ENCODE measurements at regions not wholly inside any gene's neighbourhood (a gene's known extent, or its start where the extent isn't known, plus 50 kb on each side); places are given as distances from the start of the nearest gene placed in this dataset.

DNA sequence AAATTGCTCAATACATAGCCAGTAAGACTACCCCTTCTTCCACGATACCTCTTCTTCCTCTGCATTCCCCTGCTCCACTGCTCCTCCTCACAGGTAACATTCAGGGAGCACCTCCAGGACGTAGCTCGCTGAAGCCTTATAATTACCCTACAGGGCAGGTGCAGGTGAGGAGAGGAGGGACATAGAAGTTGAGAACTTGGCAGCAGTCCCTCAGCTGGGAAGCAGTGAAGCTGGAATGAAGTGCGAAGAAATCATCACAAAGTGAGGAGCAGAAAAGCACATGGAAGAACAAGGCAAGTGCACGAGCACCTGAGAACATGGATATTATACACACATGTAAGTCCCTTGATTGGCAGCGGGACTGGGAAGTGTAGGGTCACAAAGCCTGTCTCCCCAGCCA is 118.2 kb downstream of the HSD17B3 start:
- FAIRE-seq (no peak), DNase-seq (ENCODE audit: low spot score) (no peak)

DNA sequence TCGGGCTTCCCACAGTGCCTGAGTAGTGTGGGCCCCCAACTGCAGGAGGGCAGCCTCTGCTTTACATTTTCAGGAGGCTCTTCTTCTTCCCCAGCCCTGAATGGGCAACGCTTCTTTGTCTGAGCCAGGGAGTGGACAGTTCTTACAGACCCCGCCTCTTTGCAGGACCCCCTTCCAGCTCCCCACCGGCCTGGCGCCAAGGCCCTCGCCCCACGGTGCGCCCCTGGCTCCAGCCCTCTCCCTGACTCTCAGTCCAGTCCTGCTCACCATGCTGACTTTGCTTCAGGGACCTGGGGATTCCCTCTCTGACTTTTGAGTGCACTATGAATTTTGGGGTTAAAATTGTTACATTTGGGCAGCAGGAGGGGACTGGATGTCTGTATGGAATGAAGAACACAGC is 123.8 kb downstream of the HSD17B3 start:
- no peak for DNase-seq (ENCODE audit: low spot score)
- FAIRE-seq: no peak

DNA sequence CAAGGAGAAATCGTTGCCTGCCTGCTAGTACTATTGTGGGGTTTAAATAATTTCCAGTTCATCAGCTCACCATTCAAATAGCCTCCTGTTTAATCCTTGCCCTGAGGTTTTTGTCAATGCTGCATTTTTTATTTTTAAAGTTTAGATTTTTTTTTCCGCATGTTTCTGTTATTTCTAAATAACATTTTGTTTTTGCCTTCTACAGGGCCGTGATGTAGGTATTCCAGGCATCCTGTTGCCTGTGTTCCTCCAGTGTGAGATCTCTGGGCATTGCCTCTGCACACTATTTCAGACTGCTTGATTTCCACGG is 124.3 kb downstream of the HSD17B3 start:
- FAIRE-seq: no peak
- no peak for DNase-seq (ENCODE audit: low spot score)

DNA sequence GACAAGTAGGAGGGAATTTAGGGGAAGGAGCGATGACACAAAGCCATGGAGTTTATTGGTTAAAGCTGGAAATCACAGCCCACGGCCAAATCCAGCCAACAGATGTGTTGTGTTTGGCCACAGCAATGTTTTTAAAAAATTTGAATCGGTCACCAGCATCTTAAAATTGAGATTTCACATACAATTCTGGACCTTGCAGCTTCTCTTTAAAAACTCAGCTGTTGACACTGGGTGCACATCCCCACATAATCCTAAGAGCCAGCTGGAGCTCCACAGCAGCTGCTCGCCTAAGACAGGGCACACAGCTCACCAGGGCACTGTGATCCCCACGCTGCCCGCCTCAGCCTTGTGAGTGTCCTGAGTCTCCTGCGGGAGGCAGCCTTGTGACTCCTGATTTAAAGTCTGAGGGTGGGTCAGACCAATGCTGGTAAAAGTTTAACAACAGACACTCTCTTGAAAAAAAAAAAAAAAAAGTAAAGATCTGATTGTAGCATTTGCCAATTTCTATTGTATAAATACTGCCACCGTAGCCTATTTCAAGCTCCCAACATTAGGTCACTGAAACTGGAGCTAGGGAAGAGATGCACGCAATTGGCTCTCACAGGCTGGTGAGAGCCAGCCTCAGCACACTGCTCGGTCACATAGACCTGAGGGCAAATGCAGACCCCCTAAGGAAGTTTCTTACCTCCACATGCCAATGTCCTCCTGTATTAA is 124.8 kb downstream of the HSD17B3 start:
- no peak for DNase-seq (ENCODE audit: low spot score)
- FAIRE-seq: no peak

DNA sequence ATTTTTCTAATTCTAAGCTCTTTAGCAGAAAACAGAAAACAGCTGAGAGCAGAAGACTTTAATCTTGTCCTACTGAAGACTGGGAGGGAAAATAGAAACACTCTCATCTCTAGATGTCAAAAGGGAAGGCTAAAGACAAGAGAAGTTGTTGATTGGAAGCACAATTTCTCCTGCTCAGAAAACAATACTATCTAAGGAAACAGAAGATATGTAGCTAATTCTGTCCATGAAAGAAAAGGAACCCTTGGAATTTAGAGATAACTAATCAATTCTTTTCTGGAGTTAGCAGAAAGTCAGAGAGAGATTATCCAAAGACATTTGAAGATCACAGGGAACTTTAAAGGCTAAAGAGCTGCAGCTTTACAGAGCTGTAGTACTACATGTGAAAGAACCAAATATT is 126.2 kb downstream of the HSD17B3 start:
- FAIRE-seq (no peak), DNase-seq (ENCODE audit: low spot score) (no peak)

DNA sequence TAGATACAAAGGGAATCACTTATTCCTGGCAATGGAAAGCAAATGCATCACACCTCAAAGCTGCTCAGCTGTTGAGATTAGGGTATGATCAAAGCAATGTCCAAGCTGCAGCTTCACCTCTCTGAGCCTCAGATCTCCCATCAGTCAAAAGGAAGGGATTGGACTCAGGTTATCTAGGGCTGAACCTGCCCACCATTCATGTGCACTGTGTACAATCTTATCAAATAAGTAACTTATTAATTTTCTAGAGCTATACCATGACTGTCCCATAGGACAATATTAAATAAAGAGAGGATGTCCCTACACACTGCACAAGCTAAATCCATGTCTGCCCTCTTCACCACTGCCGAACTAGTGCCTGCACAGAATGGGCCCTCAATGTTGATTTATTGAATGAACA is 127.0 kb downstream of the HSD17B3 start:
- DNase-seq (ENCODE audit: low spot score): no peak

DNA sequence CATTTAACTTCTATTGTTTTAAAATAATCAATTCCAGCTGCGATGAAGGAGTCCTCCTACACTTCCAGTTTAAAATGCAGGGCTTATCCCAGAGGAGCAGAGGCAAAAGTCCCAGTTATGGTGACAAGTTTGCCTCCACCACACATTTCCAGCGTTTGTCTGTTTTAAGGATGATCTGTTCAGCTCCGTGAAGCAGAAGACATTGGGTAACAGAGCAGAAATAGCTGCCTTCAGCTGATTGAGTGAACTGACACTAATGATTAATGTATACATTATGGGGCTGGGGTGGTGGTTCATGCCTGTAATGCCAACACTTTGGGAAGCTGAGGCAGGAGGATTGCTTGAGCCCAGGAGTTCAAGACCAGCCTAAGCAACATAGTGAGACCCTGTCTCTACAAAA is 127.6 kb downstream of the HSD17B3 start:
- FAIRE-seq (no peak), DNase-seq (ENCODE audit: low spot score) (no peak)

More for the DNA sequence above, 127.0 kb downstream of the HSD17B3 start:
- FAIRE-seq: no peak

DNA sequence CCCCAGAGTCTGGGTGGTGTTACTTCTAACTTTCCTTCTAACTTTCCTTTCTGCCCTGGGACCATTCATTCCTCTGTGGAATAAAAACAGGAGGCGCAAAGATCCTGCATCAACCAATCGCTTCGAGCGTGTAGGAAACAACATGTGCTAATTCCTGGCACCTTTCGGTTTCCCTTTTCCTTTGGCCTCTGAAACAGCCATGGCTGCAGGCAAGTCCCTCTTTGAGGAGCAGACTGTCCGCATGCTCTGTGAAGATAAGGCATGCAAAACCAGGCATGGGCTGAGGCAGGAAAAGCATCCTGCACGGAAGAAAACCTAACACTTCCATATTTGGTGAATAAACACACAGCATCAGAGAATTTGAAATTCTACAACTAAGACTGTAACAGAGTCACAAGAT is 128.3 kb downstream of the HSD17B3 start:
- DNase-seq (ENCODE audit: low spot score): no peak
- no peak for FAIRE-seq

DNA sequence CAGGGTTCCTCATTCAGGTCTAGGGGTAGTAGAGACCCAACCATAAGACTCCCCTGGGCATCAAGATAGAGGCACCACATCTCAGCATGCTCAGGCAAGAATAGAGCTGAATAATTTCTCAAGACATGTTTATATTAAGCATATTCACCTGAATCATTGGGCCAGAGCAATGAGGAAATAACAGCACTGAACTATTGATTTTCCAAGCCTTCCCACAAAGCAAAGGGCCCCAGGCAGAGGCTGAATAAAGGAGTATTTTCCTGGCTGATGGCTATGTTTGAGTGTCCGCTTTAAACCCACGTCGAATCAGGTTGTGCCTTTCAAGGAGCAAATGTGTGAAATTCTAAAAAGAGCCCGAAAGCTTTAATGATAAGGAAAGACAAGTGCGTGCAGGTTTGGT is 129.2 kb downstream of the HSD17B3 start:
- DNase-seq (ENCODE audit: low spot score) (no peak), FAIRE-seq (no peak)

DNA sequence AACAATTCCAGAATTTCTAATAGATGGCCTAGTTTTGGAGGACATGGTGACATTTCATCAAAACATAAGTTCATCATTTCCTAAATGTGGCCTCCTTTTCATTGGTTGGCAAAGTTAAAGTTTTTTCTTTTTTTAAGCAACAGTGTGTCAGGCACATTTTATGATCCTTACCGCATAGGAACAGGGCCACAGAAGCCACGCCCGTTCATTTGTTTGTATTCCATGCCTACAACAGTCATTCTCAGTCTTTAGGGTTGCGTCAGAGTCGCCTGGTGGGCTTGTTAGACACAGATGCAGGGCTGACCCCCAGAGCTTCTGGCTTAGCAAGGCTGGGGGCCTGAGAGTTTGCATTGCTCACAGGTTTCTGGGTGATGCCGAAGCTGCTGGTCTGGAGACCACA is 130.2 kb downstream of the HSD17B3 start:
- DNase-seq (ENCODE audit: low spot score): no peak
- no peak for FAIRE-seq

DNA sequence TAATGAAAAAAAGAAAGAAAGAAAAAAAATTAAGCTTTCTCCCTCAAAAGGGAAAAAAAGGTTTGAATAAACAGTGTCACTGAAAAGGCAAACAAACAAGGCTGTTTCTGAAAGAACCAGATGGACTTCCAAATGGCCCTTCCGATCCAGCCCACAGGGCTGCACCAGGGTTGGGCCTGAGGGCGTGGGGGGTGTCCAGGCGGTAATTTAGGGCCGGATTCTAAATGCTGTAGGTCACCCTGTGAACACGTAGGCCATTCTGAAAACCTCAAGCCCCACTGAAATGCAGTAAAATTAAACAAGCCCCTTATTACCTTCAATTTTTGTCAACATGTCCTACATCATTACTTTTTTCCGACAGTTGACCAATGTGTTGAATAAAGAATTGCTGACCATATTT is 132.1 kb downstream of the HSD17B3 start:
- no peak for FAIRE-seq
- DNase-seq (ENCODE audit: low spot score): no peak

DNA sequence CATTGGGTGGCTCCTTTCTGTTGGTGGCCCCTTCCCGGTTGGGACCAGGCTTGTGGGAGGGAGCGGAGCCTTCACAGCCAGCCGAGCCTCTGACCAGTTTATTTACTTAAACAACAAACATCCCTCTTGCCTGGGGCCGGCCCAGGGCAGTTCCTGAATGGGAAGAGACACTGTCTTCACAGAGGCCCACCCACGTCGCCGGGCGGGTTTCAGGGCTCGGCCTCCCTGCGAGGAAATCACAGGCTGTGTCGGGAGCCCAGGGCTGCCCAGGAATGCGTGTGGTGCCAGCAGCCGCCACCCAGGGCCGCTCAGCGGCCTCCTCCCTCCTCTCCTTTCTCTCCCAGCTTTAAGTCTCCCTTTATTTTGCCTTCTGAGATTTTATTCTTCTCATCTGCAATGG is 132.5 kb downstream of the HSD17B3 start:
- FAIRE-seq: no peak
- no peak for DNase-seq (ENCODE audit: low spot score)

DNA sequence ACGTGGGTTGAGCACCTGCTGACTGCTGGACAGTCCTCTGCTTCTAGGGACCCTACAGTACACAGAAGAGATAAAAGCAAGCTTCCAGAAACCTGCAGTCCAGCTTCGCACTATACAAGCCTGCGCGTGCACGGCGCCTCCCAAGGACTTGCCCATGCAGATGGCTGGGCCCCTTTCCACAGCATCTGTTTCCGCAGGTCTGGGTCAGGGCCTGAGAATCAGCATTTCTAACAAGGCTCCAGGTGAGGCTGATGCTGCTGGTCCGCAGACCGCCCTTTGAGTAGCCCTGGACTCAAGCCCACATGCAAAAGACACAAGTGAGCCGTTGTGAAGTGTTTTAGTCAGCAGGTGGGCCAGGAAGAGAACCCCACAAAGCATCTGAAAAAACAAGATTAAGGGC is 133.1 kb downstream of the HSD17B3 start:
- FAIRE-seq: no peak
- no peak for DNase-seq (ENCODE audit: low spot score)

DNA sequence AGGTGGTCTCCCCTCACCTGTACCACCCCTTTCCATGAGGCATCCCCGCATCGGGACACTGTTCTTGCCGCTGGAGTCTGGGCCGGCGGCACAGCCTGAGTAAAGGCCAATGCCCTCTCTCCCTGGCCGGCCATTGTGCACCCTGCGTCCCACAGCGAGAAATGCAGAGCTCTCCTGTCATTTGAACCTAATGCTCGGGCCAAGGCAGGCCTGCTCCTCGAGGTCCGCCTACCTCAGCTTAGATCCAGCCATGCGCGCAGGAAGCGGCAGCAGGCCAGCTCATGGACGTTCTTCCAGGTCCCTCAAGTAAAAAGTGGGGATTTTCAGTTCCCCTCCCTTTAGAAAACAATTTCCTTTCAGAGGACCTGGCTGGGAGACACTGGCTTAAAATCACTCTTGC is 135.0 kb downstream of the HSD17B3 start:
- no peak for FAIRE-seq
- no peak for DNase-seq (ENCODE audit: low spot score)

DNA sequence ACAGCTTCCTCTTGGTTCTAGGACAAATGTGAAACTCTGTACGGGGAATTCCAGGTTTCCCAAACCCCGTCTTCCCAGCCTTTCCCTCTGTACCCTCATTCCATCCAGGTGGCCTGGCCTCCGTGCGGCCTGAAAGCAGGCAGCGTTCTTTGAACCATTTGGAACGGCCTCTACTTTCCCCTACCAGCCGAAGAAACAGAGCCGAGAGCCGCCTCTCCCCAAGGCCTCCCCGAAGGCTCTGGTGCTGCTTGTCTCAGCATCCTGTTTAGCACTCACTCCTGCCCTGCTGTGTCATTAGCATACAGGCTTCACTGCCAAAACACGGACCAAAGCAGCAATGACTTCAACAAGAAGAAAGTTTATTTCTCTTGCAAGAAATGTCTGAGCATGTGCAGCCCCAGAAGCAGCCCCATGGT is 137.7 kb downstream of the HSD17B3 start:
- DNase-seq (ENCODE audit: low spot score): no peak
- FAIRE-seq: no peak

DNA sequence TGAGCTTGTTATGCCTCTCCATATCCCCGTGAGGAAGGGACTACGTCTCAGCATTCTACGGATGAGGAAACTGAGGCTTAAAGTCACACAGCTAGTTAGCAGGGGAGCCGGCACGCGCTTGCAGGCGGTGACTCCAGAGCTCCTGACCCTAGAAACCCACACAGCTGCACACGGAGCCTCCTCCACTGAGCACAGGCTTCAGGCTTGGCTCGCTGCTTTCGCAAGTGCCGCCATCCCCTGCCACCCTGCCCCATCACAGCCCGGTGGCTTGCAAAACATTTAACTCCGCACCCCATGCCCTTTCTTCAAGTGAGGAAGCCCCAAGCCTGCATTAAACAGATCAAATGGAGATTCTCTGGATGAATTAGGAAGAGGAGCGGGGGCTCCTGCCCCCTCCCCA is 138.3 kb downstream of the HSD17B3 start:
- no peak for FAIRE-seq
- DNase-seq (ENCODE audit: low spot score): no peak

DNA sequence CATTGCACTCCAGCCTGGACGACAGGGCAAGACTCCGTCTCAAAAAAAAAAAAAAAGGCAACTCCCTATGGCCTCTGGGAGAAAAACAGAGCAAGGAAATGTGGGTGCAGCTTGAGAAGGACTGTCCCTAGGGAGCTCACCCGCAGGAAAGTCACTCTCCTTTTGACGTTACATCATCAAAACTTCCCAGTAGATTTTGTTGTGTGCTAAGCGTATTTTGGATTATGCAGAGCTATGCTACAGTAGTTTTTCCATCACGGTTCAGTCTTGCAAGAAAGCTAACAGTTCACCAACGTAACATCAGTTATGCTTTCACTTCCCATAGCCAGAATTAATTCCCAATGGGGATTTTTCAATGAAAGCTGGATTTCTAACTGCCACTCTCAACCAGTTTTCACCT is 138.8 kb downstream of the HSD17B3 start:
- DNase-seq (ENCODE audit: low spot score) (no peak), FAIRE-seq (no peak)

DNA sequence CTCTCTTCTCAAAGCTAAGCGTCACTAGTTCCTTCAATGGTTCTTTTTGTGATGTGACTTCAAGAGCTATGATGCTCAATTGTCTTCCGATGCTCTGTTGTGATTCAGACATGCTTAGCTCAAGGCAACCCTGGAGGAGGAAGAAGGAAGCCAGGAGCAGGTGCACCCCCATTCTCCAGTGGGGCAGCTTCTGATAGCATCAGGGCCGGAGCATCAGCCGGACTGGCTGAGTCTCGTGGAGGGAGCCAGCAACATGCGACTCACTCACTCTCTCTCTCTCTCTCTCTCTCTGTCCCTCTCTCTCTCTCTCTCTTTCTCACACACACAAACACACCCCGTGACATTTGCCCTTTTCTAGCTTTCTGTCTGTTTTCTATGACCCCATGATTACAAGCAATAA is 140.2 kb downstream of the HSD17B3 start:
- DNase-seq (ENCODE audit: low spot score) (no peak), FAIRE-seq (no peak)

DNA sequence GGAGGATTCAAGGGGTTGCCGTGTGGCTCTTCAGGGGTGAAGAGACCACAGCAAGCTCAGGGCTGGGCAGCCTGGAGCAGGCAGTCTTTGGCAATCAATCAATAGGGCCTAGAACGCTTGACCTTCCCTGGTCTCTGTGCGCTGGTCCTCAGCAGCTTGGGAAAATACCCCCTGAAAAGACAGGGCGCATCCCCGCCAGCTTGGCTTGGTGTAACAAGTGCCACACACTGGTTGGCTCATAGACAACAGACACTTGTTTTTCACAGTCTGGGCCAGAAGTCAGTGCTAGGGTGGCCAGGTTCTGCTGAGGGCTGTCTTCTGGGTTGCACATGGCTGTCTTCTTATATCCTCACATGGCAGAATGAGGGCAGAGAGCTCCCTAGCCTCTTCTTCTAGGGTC is 141.1 kb downstream of the HSD17B3 start:
- DNase-seq (ENCODE audit: low spot score) (no peak), FAIRE-seq (no peak)

DNA sequence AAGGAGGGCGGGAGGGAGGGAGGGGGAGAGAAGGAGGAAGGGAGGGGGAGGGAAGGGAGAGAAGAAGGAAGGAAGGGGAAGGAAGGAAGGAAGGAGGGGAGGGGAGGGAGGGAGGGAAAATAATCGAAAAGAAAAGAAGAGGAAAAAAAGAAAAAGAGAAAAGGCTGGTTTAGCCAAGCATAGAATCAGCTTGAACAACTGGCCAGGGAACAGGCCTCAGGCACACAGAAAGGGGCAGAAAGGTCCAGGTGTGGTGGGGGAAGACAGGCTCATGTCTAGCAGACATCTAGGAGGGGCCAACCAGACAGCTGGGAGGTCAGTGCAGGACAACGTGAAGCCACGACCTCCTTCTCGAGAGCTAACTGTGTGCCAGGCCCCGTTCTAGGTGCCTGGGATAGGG is 141.8 kb downstream of the HSD17B3 start:
- no peak for FAIRE-seq

DNA sequence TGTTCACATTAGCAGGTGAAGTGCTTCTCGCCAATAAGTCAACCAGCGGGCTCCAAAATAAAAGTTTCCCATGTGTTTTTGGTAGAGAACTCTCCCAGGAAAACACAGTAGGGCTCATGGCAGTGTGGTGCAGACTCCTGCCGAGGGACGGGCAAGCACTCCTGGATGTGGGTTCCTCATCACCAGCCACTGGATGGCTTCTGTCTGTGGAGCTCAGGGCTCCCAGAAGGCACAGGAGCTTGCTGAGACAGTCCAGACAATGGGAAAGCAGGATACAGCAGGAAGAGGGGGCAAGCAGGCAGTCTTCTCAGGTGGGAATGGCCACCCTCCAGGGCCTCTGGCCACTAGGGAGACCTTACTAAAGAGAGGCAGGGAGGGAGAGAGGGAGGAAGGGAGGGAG is 142.4 kb downstream of the HSD17B3 start:
- FAIRE-seq: no peak

More for the DNA sequence above, 141.8 kb downstream of the HSD17B3 start:
- DNase-seq (ENCODE audit: low spot score): no peak

DNA sequence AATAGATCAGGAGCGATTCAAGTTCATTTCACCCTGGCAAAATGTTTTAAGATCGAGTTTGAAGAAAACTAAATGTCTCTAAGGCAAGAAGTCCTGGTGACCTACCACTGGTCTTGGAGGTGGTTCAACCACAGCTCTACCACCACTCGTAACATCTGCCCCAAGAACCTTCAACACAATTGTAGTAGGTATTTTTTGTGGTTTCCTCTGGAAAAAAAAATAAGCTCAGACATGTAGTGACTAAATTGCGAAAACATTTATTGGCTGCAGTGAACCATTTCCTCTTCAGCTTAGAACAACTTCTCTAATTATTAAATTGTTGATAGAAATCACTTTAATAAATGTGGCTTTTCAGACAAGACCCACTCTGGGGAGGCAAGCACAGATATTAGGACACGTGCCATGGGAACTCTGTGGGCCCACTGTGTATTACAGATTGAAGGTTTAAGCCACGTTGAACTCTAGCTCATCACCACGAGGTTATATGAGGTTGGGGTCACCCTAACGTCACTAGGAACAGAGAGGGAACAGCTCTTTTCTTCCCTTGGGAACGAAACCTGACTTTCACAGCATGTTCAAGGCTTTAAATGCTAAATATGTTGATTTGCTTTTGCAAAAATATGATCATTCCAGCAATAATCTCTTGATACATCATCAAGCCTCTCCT is 142.9 kb downstream of the HSD17B3 start:
- FAIRE-seq (no peak), DNase-seq (ENCODE audit: low spot score) (no peak)

More for the DNA sequence above, 142.4 kb downstream of the HSD17B3 start:
- DNase-seq (ENCODE audit: low spot score): no peak

DNA sequence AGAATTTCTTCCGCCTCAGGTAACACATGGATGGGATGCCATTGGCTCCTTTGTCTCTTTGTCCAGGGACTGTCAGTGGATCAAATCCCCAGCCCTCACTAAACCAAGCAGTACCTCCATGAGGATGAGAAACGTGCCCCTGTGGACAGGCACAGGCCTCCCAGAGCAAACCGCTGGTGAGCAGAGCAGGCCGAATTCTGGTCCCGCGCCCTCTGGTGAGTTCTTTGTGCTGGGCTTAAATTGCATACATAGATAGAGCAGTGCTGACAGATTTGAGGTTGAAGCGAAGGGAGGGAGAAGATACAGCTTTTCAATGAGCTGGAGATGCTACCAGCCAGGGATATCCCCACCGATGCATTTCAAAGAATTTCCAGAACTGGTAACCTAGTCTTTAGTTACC is 143.8 kb downstream of the HSD17B3 start:
- DNase-seq (ENCODE audit: low spot score) (no peak), FAIRE-seq (no peak)

DNA sequence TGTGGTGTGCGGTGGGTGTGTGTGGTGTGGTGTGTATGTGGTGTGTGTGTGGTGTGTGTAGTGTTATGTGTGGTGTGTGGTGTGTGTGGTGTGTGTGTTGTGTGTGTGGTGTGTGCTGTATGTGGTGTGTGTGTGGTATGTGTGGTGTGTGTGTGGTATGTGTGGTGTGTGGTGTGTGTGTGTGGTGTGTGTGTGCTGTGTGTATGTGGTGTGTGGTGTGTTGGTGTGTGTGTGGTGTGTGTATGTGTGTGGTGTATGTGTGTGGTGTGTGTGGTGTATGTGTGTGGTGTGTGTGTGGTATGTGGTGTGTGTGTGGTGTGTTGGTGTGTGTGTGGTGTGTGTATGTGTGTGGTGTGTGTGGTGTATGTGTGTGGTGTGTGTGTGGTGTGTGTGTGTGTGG is 144.3 kb downstream of the HSD17B3 start:
- FAIRE-seq: no peak
- DNase-seq (ENCODE audit: low spot score): no peak

All from RCC 7860 (cell line).